Upper lobe of left lung (tissue), 6 donors: ENCODE measurements at regions not wholly inside any gene's neighbourhood (a gene's known extent, or its start where the extent isn't known, plus 50 kb on each side); places are given as distances from the start of the nearest gene placed in this dataset.

Experiments
- ATAC-seq, 2 donors: fragments of 200-7000 bp; cut with Tn5 transposase; one replicate each; pipeline ENCODE4 v1.9.1; 2022; ENCODE audit warnings: mild to moderate bottlenecking in 2 of 2, moderate library complexity in 2 of 2; ENCODE audit not compliant: low FRiP score in 2 of 2
- DNase-seq, 2 donors: peaks; one replicate each; pipeline ENCODE4 v3.0.0-alpha.2; 2019 to 2020
- H3K27ac ChIP-seq, 4 donors: fragments of 200-600 bp; sonication (generic); one replicate each; pipeline ENCODE4 v1.5.1; 2016 to 2019
- H3K27me3 ChIP-seq, 4 donors: fragments of 200-600 bp; sonication (generic); one replicate each; pipeline ENCODE4 v1.5.1; 2017 to 2019
- H3K36me3 ChIP-seq, 4 donors: fragments of 200-600 bp; sonication (generic); one replicate each; pipeline ENCODE4 v1.5.1; 2016 to 2019
- H3K4me1 ChIP-seq, 4 donors: fragments of 200-600 bp; sonication (generic); one replicate each; pipeline ENCODE4 v1.5.1; 2018 to 2019
- H3K4me3 ChIP-seq, 4 donors: fragments of 200-600 bp; sonication (generic); one replicate each; pipeline ENCODE4 v1.5.1; 2017 to 2019; ENCODE audit warnings: mild to moderate bottlenecking in 2 of 4, moderate library complexity in 1 of 4
- H3K9me3 ChIP-seq, 4 donors: fragments of 200-600 bp; sonication (generic); one replicate each; pipeline ENCODE4 v1.5.1; 2018 to 2019
- CTCF ChIP-seq, 6 experiments: fragments of 450-650 bp in 4 of 6; fragments of 200-600 bp in 2 of 6; sonication (generic) in 2 of 6; IDR thresholded peaks; one replicate each; pipeline ENCODE4 v1.5.1; 2016 to 2019; ENCODE audit warnings: antibody characterized with exemption in 6 of 6
- EP300 ChIP-seq, 4 donors: sonication (generic); formaldehyde crosslinking; IDR thresholded peaks; one replicate each; pipeline ENCODE4 v1.5.1; 2017; ENCODE audit warnings: antibody characterized with exemption in 4 of 4, control low read depth in 2 of 4
- POLR2A ChIP-seq, 4 donors: fragments of 450-650 bp; IDR thresholded peaks; one replicate each; pipeline ENCODE4 v1.5.1; 2016 to 2017; ENCODE audit warnings: antibody characterized with exemption in 4 of 4, mild to moderate bottlenecking in 2 of 4
- POLR2AphosphoS5 ChIP-seq, 2 donors: sonication (generic); formaldehyde crosslinking; IDR thresholded peaks; one replicate each; pipeline ENCODE4 v1.5.1; 2017; ENCODE audit warnings: antibody characterized with exemption in 2 of 2
- WGBS, 2 donors: methylation state at CpG; one replicate each; pipeline ENCODE4 v1.1.5; 2017 to 2018; 5-methylcytosine and 5-hydroxymethylcytosine counted together
- donor health status: DM: no; HTN: no; CAD: no; lungs with moderate emphysema.
- donor health status: DM: no; HTN: yes; CAD: no; lungs with severe emphysema.

DNA sequence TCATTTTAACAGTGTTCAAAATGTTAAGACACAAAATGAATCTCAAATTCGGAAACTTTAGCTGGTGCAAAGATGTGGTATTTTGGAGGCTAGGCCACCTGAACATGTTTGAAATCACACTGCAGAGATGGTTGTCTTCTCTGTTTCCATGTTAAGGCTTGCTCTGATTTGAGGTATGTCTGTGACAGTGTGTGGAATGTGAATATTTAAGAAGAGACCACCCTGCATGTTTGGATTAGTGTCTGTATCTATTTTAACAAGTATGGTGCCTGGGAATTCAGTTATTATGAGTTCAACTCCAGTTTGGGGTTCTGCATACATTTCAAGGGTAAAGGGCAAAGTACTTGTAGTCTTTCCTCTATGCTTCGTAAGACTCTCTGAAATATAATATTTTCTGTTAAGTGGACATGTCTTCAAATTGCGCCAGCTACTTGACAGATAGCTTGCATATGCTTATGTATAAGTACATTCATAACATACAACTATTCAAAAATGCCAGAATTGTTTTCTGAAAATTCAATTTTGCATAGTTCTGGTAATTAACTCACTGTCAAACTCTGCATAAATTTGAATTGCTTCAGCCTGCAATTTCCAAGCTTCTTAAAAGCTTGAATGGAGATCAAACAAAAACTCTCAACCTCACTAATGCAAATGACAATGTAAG is 424.0 kb downstream of the ADAMTS20 start:
- Histone ChIP-seq H3K27me3 (no peaks in the 10 kb centered on the region), H3K4me1 (peaks cover 0 to 2% (median 0%) of the 10 kb centered on the region in 4 donors), H3K36me3 (no peaks in the 10 kb centered on the region), H3K4me3 (no peak overlapping the region), H3K27ac (no peak overlapping the region), H3K9me3 (no peaks in the 10 kb centered on the region)
- DNase-seq (no peak), ATAC-seq (no peak)
- no peak for TF ChIP-seq POLR2AphosphoS5 (IDR thresholded peaks at IDR 0.05)
- no peak for TF ChIP-seq POLR2A (IDR thresholded peaks at IDR 0.05)
- no peak for TF ChIP-seq EP300 (IDR thresholded peaks at IDR 0.05)
- no peak for TF ChIP-seq CTCF (IDR thresholded peaks at IDR 0.05)
- 91 to 94% methylated on average over 3 of the region's 3 CpGs for WGBS, 2 donors

DNA sequence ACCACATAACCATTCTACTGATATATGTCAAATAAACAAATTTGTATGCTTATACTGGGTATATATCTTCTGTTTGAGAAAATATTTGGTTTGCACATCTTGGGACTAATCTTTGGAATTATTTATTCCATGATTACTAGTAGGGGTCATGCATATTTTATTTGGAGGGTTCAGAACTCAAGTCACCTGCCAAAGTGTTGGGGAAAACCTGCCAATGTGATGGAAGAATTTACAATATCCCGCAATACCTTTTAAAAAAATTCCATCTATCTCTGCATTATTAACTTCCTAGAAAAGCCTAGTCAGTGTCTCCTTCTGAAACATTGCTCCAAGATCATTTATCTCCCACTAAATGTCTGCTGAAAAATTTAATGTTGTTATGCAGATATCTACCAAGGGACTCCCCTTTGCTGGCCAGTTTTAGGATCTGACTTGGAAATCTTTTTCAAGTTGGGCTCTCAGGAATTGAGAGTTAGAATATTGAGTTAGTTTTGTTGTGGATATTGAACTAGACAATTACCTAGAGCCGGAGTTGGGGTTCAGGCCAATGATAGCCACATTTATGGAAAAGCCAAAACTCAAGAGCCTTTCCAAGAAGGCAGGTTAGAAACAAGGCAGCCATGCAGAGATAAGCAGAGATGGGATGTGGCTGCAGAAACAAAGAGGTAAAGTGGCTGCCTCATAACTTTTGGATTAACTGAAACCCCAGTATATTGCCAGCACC is 425.2 kb downstream of the ADAMTS20 start:
- H3K27me3 ChIP-seq = no peaks in the 10 kb centered on the region
- no peaks in the 10 kb centered on the region for H3K9me3 ChIP-seq
- H3K4me3 ChIP-seq = no peak overlapping the region
- DNase-seq (no peak), ATAC-seq (no peak)
- no peaks in the 10 kb centered on the region for H3K36me3 ChIP-seq
- TF ChIP-seq CTCF (IDR thresholded peaks at IDR 0.05) (no peak), POLR2A (IDR thresholded peaks at IDR 0.05) (no peak), EP300 (IDR thresholded peaks at IDR 0.05) (no peak), POLR2AphosphoS5 (IDR thresholded peaks at IDR 0.05) (no peak)
- H3K27ac ChIP-seq = no peak overlapping the region
- H3K4me1 ChIP-seq = no peaks in the 10 kb centered on the region
- WGBS, 2 donors = 93 to 97% methylated on average over 2 of the region's 2 CpGs

DNA sequence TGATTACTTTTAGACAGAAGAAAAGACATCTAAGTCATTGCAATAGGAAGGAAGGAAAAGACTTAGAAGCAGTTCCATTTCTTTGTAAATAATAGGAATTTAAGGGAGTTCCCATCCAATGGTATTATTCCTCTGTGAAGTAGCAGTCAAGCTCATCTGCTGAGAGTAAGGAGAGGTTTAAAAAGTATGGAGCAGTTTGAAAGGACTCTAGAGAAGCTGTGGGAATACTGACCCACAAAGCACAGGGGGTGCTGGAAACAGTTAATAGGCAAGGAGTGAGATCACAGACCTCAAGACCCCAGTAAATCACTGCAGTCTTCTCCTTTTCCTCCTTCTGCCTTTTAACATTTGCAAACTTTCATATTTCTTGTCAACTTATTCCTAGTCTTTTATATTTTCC is 428.5 kb downstream of the ADAMTS20 start:
- DNase-seq (no peak), ATAC-seq (no peak)
- Histone ChIP-seq H3K4me1 (no peaks in the 10 kb centered on the region), H3K27me3 (no peaks in the 10 kb centered on the region), H3K9me3 (no peaks in the 10 kb centered on the region), H3K36me3 (no peaks in the 10 kb centered on the region), H3K27ac (no peak overlapping the region), H3K4me3 (no peak overlapping the region)
- no peak for TF ChIP-seq POLR2AphosphoS5 (IDR thresholded peaks at IDR 0.05)

DNA sequence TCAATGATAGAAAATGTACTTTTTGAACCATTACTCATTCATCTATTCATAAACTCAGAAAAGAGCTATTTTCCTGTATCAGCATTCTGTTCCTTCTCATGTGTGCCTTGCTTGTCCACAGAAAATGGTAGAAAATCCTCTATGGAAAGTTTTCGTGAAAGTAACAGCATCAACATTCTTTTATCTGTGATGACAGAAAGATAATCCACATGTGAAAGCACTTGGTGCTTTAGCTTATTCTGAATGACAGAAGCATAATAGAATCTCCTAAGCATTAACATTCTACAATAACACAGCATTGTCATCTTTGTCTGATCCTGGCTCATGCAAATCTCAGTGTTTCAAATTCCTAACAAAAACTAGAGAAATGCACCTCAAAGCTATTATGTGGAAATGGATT is 431.9 kb downstream of the ADAMTS20 start:
- no peak overlapping the region for H3K27ac ChIP-seq
- no peak overlapping the region for H3K4me3 ChIP-seq
- no peaks in the 10 kb centered on the region for H3K36me3 ChIP-seq
- H3K27me3 ChIP-seq = no peaks in the 10 kb centered on the region
- H3K9me3 ChIP-seq = no peaks in the 10 kb centered on the region
- 53 to 85% methylated on average over 1 of the region's 1 CpG for WGBS, 2 donors
- ATAC-seq (no peak), DNase-seq (no peak)
- no peak for TF ChIP-seq POLR2A (IDR thresholded peaks at IDR 0.05)
- no peaks in the 10 kb centered on the region for H3K4me1 ChIP-seq

DNA sequence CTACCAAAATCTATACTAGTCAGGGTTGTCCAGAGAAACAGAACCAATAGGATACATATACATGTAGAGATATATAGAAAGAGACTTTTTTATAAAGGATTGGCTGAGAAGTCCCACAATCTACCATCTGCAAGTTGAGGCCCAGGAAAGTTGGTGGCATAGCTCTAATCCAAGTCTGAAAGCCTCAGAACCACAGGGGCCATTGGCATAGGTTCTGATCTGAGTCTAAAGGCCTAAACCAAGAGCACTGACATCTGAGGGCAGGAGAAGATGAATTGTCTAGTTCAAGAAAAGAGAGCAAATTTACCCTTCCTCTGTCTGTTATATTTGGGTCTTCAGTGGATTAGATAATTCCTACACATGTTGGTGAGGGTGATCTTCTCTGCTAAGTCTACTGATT is 433.1 kb downstream of the ADAMTS20 start:
- no peak for DNase-seq
- Histone ChIP-seq H3K4me1 (no peaks in the 10 kb centered on the region), H3K4me3 (no peak overlapping the region), H3K36me3 (no peaks in the 10 kb centered on the region), H3K27me3 (no peaks in the 10 kb centered on the region), H3K9me3 (no peaks in the 10 kb centered on the region), H3K27ac (no peak overlapping the region)
- no peak for ATAC-seq
- TF ChIP-seq EP300 (IDR thresholded peaks at IDR 0.05) = no peak
- TF ChIP-seq POLR2A (IDR thresholded peaks at IDR 0.05) = no peak
- no peak for TF ChIP-seq POLR2AphosphoS5 (IDR thresholded peaks at IDR 0.05)
- no peak for TF ChIP-seq CTCF (IDR thresholded peaks at IDR 0.05)

- no peak overlapping the region for H3K4me3 ChIP-seq
- no peaks in the 10 kb centered on the region for H3K4me1 ChIP-seq
- no peak overlapping the region for H3K27ac ChIP-seq
- no peaks in the 10 kb centered on the region for H3K9me3 ChIP-seq
- H3K27me3 ChIP-seq = no peaks in the 10 kb centered on the region
- DNase-seq = no peak
- TF ChIP-seq EP300 (IDR thresholded peaks at IDR 0.05) = no peak
- no peaks in the 10 kb centered on the region for H3K36me3 ChIP-seq
- no peak for ATAC-seq
Measured at GRCh38 chr12:43118234-43118633, 433.8 kb downstream of the ADAMTS20 start.
